ENCODE measurements at regions not wholly inside any gene's neighbourhood (a gene's known extent, or its start where the extent isn't known, plus 50 kb on each side); places are given as distances from the start of the nearest gene placed in this dataset.
"Not testable (repeated sequence)": the region's sequence is repeated elsewhere in the genome, so short reads cannot be mapped to it uniquely, and the experiment has no call there.

DNA sequence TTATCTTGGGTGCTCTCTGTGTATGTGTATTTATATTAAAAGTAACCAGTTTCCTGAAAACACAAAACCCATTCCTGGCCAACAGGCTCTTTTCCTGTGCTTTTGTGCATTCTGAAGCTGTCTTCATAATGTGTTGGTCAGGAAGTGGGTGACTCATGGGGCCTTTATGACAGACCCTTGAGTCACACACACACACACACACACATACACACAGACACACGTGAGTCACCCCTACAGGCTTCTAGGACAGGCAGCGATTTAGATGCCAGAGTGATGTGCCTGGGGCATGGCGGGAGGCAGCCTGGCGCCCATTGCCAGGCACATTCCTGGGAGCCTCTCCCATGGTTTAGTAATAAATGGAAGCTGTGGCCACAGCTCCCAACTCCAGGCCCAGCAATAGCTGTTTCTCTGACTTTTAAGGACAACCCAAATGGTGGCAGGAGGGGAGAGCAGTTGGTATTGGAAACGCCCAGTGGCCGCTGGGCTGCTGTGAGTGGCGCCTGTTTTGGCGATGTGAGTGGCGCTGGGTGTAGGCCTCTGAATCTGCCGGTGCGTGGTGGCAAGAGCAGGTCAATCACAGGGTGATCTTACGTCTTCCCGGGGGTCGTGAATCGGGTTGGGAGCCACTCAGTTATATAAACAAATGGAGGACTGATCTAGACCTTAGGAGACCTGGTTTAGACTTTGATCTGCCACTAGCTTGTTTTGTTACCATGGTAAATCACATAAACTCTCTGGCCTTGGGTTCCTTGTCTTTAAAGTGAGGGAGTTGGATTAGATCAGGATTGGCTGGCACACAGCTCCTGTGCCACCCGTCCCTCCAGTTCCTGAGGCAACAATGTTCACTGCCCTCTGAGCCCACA, 150.7 kb upstream of the DLX2 start:
- in situ Hi-C loops (cut with MboI; ENCODE audit: low sequenced_read_pairs), result no loop called here

DNA sequence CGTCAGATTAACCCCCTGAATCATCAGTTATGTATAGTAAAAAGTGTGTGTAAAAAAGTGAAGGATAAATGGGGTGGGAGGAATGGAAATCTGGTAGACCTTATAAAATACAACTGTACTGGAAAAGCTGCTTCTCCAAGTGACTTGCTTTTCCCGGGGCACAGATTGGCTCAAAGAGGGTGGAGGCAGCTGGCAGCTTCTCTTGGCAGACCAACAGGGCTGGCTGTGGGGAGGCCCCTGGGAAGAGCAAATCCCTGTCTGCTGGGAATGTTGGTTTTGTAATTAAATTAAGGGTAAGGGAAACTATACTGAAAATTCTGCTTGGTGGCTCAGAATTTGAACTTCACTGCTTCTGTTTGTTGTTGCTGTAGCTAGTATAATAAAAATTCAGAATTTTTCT, 154.2 kb upstream of the DLX2 start:
- in situ Hi-C loops (cut with MboI; ENCODE audit: low sequenced_read_pairs), result no loop called here

DNA sequence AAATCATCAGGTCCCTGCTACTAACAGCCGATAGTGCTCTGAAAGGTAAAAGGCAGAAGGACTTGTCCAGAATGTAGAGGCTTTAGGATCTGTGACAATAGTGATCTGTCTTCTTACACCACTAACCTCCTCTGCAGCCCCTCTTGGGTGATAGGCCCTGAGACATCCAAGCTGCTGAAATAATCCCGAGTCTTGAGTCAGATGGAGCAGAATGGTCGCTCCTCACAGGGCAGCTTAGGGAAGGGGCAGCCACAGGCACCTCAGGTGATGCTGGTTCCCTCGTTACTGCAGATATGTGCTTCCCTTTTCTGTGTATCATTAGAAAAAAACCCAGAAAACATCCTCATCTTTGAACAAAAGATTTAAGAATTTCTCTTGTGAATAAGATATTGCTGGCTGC, 157.1 kb upstream of the DLX2 start:
- in situ Hi-C loops (cut with MboI; ENCODE audit: low sequenced_read_pairs), result no loop called here

DNA sequence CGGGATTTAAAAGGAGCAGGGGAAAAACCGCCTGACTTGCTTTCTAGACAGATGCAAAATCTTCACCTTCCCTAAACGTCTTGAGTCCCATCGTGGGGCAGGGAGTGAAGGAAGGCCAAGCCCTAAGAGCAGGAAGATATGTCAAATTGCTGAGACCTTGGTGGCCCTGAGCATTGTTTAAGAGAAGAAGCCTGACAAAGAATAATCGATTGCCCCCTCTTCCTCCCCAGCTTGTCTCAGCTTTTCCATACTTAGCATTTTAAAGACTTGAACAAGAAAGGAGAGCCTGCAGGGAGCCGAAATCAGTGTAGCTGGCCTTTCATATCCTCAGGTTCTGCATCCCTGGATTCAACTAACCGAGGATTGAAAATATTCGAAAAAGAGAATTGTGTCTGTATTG, 157.6 kb upstream of the DLX2 start:
- in situ Hi-C loops (cut with MboI; ENCODE audit: low sequenced_read_pairs), result no loop called here

DNA sequence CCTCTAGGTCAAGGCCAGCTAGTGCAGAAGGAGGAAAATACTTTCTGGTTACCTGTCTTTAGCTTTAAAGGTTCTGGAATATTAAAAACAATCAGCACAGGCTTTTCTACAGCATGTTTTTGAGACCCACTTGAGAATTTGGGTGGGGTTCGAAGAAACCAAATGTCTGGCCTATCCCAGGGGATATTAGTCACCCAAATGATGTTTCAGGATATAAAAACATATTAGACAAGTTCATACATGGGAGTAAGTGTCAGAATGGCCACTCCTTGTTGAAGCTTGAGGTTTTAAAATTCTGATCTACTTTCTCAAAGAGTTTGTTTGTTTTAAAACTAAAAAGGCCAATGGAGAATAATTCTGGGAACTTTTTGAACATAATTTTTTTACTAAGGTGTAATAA, 158.6 kb upstream of the DLX2 start:
- in situ Hi-C loops (cut with MboI; ENCODE audit: low sequenced_read_pairs), result no loop called here

DNA sequence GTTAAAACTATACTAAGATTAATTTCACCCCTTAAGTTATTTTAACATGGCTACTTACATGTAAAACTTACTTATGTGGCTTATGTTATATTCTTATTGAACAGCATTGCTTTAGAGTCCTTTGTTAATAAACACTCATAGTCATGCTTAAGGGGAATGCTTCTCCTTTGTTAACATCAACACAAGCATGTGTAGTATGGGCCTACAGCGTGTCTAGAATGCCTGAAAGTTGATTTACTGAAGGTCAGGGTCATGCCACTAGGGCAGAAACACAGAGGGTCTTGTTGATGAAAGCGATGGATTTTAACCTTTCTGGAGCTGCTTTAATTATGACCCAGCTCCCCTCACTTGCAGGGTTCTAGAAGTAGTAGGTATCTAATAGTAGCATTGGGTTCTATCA, 159.8 kb upstream of the DLX2 start:
- in situ Hi-C loops (cut with MboI; ENCODE audit: low sequenced_read_pairs), result no loop called here

DNA sequence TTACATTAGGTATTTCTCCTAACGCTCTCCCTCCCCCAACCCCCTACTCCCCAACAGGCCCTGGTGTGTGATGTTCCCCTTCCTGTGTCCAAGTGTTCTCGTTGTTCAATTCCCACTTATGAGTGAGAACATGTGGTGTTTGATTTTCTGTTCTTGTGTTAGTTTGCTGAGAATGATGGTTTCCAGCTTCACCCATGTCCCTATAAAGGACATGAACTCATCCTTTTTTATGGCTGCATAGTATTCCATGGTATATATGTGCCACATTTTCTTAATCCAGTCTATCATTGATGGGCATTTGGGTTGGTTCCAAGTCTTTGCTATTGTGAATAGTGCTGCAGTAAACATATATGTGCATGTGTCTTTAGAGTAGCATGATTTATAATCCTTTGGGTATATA, 162.1 kb upstream of the DLX2 start:
- in situ Hi-C loops (cut with MboI; ENCODE audit: low sequenced_read_pairs), result not testable (repeated sequence)

DNA sequence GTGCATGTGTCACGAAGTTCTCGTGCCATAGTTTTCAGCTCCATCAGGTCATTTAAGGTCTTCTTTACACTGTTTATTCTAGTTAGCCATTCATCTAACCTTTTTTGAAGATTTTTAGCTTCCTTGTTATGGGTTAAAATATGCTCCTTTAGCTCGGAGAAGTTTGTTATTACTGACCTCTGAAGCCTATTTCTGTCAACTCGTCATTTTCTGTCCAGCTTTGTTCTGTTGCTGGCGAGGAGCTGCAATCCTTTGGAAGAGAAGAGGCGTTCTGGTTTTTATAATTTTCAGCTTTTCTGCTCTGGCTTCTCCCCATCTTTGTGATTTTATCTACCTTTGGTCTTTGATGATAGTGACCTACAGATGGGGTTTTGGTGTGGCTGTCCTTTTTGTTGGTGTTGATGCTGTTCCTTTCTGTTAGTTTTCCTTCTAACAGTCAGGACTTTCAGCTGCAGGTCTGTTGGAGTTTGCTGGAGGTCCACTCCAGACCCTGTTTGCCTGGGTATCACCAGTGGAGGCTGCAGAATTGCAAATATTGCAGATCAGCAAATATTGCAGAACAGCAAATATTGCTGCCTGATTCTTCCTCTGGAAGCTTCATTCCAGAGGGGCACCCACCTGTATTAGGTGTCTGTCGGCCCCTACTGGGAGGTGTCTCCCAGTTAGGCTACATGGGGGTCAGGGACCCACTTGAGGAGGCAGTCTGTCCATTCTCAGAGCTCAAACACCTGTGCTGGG, 157.7 kb upstream of the ITGA6 start:
- in situ Hi-C loops (cut with MboI; ENCODE audit: low sequenced_read_pairs), result not testable (repeated sequence)

DNA sequence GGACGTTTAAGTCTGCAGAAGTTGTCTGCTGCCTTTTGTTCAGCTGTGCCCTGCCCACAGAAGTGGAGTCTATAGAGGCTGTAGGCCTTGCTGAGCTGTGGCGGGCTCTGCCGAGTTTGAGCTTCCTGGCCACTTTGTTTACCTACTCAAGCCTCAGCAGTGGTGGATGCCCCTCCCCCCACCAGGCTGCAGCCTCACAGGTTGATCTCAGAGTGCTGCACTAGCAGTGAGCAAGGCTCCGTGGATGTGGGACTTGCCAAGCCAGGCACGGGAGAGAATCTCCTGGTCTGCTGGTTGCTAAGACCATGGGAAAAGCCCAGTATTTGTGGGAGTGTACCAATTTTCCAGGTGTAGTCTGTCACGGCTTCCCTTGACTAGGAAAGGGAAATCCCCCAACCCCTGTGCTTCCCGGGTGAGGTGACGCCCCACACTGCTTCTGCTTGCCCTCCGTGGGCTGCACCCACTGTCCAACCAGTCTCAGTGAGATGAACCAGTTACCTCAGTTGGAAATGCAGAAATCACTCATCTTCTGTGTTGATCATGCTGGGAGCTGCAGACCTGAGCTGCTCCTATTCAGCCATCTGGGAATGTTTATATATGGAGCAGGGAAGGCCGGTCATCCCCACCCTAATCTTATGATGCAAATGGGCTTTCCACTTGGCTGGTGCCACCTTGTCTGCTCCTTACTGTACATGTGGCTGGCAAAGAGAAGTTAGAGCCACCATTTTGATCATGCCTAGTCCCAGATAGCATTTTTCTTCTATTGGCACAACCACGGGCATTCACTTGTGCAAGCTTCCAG, 156.9 kb upstream of the ITGA6 start:
- in situ Hi-C loops (cut with MboI; ENCODE audit: low sequenced_read_pairs), result no loop called here

DNA sequence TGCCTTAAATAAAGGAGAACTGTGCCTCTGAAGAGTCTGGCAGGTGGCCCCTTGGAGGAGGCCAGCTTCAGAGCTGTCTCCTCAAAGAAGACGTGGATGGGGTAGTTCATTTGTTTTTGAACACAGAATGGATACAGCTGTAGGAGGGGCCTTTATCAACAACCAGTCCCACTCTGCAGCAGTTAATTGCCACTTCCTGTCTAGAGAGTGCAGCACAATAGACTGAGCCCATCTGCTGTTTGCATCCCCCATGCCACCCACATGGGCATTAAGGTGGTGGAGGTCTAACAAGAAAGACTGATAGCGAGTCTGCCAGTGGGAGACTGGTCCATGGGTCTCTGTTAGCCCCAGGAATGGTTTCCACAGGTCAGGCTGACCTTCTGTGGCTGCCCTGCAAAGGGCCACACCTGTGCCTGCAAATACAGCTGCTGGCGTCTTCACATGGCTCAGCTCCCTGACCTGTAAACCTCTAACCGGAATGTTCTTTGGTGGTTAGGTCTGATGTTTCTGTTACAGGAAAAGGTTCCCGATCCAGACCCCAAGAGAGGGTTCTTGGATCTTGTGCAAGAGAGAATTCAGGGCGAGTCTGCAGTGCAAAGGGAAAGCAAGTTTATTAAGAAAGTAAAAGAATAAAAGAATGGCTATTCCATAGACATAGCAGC, 153.3 kb upstream of the ITGA6 start:
- in situ Hi-C loops (cut with MboI; ENCODE audit: low sequenced_read_pairs), result no loop called here

DNA sequence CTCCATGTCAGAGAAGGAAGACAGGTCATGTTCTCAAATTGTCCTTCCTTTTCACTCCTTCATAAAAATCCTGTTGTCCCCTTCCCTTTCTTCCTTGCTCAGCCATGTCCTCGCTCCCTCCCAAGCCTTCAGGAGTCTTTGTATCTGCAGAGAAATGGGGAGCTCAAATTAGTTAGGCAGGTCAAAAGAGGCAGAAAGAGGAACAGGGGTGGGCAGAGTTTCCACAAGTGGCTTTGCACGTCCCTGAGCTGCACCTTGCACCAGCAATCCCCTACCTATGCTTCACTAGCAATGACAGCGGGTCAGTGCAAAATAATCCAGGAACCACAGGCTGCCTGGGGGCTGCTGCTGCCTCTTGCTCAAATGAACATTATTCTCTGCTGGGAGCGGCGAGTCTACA, 152.1 kb upstream of the ITGA6 start:
- in situ Hi-C loops (cut with MboI; ENCODE audit: low sequenced_read_pairs), result no loop called here

DNA sequence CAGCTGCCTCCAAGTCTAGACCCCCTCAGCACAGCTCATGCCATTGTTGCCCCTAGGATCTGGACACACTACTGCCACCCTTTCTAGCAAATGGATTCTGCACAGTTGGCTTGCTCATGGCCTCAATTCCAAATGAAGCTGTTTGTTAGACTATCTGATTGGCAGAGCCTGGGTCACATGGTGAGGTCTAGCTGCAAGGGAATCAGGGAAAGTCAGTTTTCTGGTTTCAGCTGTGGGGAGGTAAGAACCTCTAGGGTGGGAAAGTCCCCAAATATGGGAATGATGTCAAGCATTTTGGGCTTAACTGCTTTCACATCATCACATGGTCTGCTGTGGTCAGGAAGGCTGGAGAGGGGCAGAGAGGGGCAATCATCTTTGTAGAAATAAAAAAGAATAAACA, 150.4 kb upstream of the ITGA6 start:
- in situ Hi-C loops (cut with MboI; ENCODE audit: low sequenced_read_pairs), result no loop called here

DNA sequence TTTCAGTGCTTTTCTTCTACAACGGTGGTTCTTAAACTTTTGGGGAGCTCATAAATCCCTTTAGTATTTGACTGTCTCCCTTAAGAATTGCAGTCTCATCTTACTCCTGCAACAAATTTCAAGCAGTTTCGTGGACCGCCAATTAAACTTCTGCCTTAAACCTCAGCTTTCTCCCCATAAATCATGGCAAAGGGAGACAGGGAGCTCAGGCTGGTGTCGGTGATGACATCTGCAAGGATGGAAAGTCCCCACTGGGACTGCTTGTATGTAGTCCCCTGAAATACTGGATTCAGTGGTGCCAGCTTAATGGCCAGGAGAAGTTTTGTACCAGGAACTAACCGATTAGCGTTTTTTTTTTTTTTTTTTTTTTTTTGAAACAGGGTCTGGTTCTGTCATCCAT, 148.7 kb upstream of the ITGA6 start:
- in situ Hi-C loops (cut with MboI; ENCODE audit: low sequenced_read_pairs), result no loop called here

DNA sequence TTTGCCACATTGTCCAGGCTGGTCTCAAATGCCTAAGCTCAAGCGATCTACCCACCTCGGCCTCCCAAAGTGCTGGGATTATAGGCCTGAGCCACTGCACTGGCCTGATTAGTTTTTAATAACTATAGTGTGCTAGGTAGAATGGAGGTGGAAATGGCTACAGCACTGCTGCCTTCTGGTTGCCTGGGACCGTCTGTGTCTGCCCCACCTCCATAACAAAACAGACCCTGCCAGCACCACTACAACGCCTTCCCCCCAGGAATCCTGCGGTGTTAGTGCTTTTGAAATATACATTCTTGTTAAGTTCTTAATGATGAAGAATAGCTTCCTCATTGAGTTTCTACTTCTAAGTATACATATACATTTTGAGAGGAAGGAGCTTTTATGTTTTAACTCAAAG, 148.2 kb upstream of the ITGA6 start:
- in situ Hi-C loops (cut with MboI; ENCODE audit: low sequenced_read_pairs), result no loop called here

DNA sequence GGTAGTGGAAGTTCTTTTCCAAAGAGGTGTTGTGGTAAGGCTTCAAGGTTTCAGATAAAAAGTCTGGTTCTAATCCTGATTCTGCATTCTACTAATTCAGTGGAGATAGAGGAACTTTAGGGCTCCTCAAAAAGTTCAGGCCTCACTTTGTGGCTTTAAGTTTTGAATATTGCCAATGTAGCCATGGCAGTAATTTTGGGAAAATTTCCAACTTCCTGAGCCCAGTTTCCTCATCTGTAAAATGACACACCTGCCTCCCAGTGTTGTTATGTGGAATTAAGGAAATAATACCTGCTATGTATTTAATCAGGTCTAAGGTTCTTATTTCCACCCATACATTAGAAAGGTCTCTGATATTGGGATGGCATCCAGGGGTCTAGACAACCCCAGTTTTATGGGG, 147.6 kb upstream of the ITGA6 start:
- in situ Hi-C loops (cut with MboI; ENCODE audit: low sequenced_read_pairs), result no loop called here

DNA sequence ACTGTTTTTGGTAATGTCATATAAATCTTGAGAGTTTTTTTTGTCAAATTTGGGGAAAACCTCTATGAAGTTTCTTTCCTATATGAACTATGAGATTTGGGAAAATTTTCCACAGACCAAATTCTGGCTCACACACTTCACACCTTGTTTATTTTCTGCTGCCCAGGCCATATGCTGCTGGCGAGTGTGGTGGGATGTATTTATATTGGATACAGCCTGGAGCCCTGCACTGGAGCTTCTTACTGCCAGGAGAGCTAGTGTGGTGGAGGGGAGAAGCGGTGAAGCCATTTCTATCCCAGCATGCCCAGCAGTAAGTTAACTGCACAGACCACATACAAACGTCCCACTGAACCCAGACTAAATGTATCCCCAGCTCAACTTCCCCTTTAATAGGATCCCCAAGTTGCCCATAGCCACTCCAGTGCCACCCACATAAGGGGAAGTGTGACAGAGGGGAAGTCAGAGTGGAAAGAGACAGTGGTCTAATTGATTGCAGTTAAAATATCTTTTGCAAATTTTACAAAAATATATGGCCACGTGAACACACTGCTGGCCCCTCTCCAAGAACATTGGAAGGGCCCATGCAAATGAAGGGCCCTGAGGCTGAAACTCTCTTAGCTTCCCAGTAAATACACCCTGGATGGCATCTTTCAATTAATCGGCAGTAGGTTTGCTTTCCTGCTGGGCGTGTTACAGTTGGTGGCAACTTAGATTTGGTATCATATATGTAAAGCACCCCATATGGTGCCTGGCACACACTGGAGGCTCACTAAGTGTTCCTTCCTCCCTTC, 146.6 kb upstream of the ITGA6 start:
- in situ Hi-C loops (cut with MboI; ENCODE audit: low sequenced_read_pairs), result no loop called here

DNA sequence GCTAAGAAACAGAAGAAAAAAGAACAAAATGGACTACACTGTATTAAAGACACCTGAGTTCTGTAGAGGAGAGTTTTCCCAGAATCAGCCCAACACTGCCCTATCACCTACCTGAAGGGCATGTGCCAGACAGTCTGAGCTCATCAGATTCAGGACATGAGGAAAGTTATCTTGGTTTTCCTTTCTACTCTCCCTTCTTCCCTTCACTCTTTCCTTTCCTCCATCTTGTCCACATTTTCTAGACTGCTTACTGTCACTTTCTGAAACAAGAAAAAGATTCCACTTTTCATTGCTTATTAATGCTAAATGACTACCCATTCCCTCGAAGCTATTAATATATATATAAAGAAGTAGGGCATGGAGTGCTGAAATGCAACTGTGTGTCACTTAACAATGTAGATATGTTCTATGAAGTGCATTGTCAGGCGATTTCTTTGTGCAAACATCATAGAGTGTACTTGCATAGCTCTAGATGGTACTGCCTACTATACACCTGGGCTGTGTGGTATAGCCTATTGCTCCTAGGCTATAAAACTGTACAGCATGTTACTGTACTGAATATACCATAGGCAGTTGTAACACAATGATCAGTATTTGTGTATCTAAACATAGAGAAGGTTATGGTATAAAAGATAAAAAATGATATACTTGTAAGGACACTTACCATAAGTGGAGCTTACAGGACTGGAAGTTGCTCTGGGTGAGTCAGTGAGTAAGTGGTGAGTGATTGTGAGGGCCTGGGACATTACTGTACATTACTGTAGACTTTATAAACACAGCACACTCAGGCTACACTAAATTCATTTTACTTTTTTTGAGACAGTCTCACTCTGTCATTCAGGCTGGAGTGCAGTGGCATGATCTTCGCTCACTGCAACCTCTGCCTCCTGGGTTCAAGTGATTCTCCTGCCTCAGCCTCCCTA, 145.5 kb upstream of the ITGA6 start:
- in situ Hi-C loops (cut with MboI; ENCODE audit: low sequenced_read_pairs), result no loop called here

DNA sequence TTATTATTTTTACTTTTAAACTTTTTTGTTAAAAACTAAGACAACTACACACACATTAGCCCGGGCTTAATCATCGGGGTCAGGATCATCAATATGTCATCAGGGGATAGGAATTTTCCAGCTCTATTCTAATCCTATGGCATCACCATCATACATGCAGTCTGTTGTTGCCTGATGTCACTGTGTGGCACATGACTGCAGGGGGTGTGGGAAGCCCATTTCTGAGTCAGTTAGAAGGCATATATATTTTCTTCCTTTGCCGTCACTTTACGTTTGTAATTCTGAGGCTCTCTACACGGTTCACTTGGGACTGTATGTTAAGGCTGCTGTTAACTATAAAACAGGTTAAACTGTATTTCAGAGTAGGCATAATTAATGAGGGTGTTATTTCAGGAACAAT, 144.4 kb upstream of the ITGA6 start:
- in situ Hi-C loops (cut with MboI; ENCODE audit: low sequenced_read_pairs), result no loop called here

DNA sequence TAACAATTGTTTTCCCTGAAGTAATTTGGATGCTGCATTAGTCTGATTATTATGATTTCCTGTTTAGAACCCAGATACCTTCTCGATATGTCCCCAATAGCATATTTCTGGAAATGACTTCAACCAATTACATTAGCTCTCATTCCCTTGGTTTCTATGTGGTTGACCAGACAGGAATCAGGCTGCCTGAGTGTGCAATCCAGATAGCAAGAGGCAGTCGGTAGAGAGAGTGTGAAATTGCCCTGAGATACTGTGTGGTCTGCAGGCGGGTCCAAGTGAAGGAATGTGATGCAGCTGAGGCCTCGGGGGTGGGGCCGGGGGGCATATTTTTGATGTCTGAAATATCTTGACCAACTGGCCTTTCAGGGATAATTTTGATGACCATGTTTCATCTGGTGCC, 143.9 kb upstream of the ITGA6 start:
- in situ Hi-C loops (cut with MboI; ENCODE audit: low sequenced_read_pairs), result no loop called here
